A549 (cell line): ENCODE measurements at regions not wholly inside any gene's neighbourhood (a gene's known extent, or its start where the extent isn't known, plus 50 kb on each side); places are given as distances from the start of the nearest gene placed in this dataset.

Experiments
- CTCF ChIP-seq: fragments of >200 bp; sonication (Bioruptor Twin); formaldehyde crosslinking; IDR thresholded peaks from 3 replicates; pipeline ENCODE4 v1.5.1; 2016
- HDAC2 ChIP-seq: fragments of 200-600 bp; sonication (generic); IDR thresholded peaks from 2 replicates; pipeline ENCODE4 v1.6.1; 2016
- MAX ChIP-seq: IDR thresholded peaks from 2 replicates; pipeline ENCODE4 v1.6.1; 2012
- POLR2A ChIP-seq: IDR thresholded peaks from 2 replicates; pipeline ENCODE4 v1.6.1; 2012; ENCODE audit warnings: mild to moderate bottlenecking, low read length
- RNF2 ChIP-seq: fragments of 200-600 bp; sonication (generic); IDR thresholded peaks from 2 replicates; pipeline ENCODE4 v1.6.1; 2016; ENCODE audit warnings: low read depth, mild to moderate bottlenecking, antibody characterized with exemption, moderate library complexity, borderline replicate concordance
- SREBF2 ChIP-seq: fragments of 450-650 bp; IDR thresholded peaks from 2 replicates; pipeline ENCODE4 v1.6.1; 2014; ENCODE audit warnings: mild to moderate bottlenecking, moderate library complexity
- TFCP2L1 ChIP-seq: fragments of 250-450 bp; sonication (Bioruptor Pico); IDR thresholded peaks from 2 replicates; pipeline ENCODE4 v1.5.0; 2021; ENCODE audit warnings: mild to moderate bottlenecking

DNA sequence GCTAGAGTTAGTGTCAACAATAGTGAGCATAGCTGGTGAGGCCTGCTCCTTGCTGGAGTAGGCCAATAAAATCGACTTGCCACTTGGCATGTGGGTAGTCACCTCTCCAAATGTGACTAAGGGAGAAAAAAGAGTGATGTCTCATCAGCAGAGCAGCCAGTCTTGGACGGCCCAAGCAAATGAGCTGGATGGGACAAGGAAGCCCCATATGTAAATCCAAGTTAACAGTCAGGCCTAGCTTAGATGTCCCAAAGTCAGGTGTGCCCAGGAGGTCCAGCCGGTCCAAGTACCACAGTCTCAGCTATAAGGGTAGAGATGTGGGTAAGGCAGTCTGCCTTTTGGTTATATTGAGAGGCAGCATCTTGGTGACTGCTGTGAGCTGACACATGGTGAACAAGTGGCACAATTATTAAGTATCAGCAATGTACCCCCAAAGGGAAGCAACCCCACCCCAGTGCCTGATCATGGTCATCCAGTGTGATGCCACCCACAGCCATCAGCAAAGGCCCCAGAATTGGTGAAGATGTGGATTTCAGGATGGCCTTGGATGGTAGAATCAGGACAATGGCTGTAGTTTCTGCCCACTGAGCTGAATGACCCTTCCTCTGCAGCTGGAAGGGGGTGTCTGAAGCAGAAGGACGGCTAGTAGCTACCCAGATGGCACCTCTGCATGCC, 83.4 kb downstream of the TNFRSF13B start:
- TF ChIP-seq CTCF (no peak), POLR2A (no peak), RNF2 (no peak), MAX (no peak), HDAC2 (no peak), SREBF2 (no peak), TFCP2L1 (CRISPR knock-in tag) (no peak)
